Muscle of back (tissue), 3 donors: ENCODE measurements at regions not wholly inside any gene's neighbourhood (a gene's known extent, or its start where the extent isn't known, plus 50 kb on each side); places are given as distances from the start of the nearest gene placed in this dataset.

Experiments used
- DNase-seq, 3 donors: peaks; one replicate each; pipeline versions ENCODE4 v3.0.0 to v3.0.0-alpha.2; 2013

DNA sequence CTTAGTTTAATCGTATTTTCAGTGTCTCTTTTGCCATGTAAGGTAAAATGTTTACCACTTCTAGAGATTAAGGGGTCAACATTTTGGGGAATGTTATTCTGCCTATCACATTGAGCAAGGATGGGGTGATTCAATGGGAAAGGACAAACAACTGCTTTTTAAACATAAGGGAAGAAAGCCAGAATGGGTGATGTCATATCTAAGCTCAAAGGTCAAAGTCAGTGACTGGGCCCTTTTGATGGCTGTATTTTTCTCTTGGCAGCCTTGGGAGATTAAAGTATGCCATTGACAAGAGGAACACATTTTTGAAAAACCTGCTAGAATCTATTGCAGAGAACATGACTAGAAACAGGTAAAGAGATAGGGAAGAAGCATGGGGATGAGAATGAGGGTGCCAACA lies 477.3 kb upstream of the IRAK1BP1 start:
- no peak for DNase-seq

GRCh38 chr6:78397499-78397898 lies 469.9 kb upstream of the IRAK1BP1 start:
- no peak for DNase-seq

- DNase-seq, result no peak
Observed at GRCh38 chr6:78398292-78398691, 469.1 kb upstream of the IRAK1BP1 start.

DNA sequence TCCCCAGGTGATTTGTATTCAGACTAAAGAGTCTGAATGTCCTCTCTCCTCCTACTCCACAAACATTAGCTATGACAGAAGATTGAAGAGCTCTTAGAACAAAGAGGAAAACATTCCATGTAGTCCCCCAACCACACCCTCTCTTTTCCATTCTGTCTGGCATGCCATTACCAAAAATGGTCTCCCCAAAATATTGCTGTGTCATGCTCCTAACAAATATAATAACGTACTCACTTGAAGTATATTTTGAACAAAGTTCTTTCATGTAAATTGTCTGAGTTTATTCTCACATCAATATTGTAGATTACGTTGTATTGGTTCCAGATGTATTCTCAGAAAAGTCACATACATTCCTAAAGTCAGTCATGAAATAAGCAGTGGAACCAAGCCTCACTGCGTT lies 467.3 kb upstream of the IRAK1BP1 start:
- no peak for DNase-seq

DNA sequence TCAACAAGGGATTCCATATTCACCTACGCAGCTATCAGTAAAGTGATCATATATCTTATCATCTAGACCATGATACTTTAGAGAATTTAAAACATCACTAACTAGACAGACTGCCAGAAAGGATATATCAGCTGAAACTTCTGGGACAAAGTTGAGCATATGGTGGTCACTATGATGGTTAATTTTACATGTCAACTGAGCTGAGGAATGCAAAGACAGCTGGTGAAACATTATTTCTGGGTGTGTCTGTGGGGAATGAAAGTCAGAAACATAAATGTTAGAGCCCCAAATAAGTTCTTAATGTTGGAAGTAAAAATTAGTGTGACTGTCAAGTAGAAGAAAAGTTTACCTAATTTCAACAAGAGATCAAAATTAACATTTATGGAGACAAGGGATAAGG lies 440.0 kb upstream of the IRAK1BP1 start:
- DNase-seq, result no peak

DNA sequence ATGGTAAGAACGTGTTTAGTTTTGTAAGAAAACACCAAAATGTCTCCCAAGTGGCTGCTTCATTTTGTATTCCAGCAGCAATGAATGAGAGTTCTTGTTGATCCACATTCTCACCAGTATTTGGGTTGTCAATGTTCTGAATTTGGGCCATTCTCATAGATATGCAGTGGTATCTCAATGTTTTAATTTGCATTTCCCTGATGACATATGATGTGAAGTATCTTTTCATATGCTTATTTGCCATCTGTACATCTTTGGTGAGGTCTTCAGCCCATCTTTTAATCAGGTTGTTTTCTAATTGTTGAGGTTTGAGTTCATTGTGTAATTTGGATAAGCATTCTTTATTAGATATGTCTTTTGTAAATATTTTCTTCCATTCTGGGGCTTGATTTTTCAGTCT lies 436.8 kb upstream of the IRAK1BP1 start:
- DNase-seq, result no peak

GRCh38 chr6:78435671-78436070 lies 431.7 kb upstream of the IRAK1BP1 start:
- DNase-seq, result no peak

GRCh38 chr6:78436335-78436734 lies 431.0 kb upstream of the IRAK1BP1 start:
- no peak for DNase-seq

GRCh38 chr6:78438135-78438534 lies 429.2 kb upstream of the IRAK1BP1 start:
- DNase-seq, result no peak

DNA sequence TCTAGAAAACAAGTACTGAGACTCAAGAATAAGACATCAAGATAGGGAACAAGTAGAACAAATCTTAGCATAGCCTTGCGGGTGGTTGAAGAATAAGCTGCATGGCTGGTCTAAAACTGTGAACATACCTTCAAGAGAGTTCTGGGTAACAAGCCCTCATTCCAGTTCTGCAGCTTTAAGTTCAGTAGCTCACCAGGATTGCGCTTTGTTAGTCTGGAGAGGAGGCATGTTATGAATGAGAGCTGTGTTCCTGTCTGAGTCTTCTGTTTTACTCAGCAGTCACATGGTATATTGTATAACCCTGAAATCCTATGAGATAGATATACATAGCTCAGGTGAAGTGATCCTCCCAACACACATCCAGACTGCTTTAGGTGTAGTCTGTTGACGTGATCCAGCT lies 406.6 kb upstream of the IRAK1BP1 start:
- no peak for DNase-seq

- no peak for DNase-seq
Observed at GRCh38 chr6:78462728-78463127, 404.6 kb upstream of the IRAK1BP1 start.

DNA sequence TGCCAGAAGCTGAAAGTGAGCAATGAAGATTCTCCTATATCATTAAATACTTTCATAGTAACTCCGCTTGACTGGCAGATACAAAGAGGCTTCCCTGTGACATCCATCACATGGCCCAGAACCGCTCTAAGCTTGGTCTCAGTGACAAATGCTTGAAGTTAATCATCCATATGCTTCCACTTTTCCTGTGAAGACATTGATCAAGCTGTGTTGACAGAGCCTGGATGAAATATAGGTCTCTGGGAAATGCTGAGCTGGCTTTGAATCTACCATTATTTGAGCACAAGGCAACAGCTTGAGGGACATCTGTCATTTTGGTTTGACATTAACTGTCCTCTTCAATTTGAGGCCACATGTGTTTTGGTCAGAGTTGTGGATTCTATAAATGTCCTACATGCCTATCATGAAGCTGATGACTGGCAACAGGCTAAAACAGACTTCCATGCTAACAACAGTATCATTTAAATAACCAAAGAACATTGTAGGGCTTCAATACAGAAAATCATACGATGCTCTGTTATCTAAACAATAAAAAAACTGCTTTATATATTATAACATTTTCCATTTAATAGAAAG lies 402.2 kb upstream of the IRAK1BP1 start:
- peak in 1 of 3 donors; percentile 1 for DNase-seq

DNA sequence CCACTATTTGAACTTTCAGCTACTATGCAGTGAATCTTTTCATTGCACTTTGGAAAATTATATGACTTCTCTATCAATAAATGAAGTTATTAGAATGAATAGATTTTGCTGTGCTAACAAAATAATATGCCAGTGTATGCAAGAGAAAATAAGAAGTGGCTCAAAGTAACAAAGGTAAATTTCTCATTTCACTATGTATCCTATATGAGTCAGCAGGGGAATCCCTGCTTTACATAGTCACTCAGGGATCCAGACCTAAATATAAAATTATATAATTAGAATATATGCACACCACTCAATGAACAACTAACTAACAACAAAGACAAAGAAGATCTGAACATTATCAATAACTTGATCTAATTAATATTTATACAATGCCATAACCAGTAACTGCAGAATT lies 390.8 kb upstream of the IRAK1BP1 start:
- DNase-seq, result no peak

- no peak for DNase-seq
Observed at GRCh38 chr6:78482801-78483552, 384.4 kb upstream of the IRAK1BP1 start.

DNA sequence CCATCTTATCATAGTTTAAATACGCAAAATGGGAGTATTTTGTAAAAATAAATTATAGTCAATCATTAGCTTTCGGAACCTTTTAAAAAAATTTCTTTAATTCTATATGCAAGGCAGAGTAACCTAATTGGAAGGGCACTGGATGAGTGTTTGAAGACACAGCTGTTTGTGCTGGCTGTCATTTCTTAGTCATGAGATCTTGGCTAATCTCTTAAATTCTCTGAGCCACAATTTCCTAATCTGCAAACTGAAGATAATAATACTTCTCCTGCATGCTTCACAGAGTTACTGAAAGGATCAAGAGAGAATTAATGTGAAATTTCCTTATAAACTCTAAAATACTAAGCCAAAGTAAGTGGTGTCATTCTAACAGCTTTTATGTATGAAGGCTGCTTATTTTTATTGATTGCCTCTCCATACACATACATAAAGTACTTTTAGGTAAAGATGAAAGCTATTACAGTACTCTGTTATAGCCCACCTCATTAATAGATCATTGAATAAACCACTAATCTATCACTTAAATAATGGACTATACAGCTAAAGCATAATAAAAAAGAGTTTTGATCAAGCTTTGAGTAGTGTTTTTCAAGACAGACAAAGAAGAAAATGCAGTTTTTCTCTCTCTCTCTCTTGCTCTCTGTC lies 383.7 kb upstream of the IRAK1BP1 start:
- DNase-seq, result no peak

DNA sequence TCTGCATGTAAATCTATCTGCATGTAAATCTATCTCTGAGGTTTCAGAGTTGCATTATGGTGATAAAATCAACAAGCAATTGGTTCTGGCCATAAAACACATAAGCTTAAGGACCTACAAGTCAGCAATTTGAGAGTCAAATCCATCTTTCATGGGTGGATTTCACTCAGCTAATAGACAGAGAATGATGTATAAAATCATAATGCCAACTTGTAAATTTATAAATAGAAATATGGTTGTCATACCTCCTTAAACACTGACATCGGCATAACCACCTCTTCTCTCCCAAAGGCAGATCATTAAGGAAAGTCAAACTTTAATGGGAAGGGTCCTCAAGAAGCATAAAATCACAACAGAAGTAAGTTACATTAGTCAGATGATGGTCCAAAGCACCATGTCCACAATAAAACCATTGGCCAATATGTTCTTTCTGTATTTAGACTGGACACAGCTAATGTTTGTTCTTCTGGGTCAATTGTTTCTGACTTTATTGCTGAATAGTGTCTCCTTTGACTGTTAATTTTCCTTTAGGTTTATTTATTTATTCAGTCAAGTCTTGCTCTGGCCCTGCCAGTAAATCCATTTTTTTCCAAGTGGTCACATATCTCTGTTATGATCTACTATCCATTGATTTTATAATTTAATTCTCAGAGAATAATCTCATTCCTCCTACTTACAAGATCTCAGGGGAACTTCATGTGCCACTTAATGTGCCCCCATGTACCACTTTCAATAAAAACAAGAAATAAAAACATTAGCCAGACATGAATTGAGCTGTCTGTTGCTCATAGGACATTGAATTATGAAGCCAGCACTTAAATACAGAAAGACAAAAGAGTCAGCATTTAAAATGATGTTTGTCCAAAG lies 382.9 kb upstream of the IRAK1BP1 start:
- no peak for DNase-seq

GRCh38 chr6:78487401-78487800 lies 379.9 kb upstream of the IRAK1BP1 start:
- DNase-seq, result no peak

DNA sequence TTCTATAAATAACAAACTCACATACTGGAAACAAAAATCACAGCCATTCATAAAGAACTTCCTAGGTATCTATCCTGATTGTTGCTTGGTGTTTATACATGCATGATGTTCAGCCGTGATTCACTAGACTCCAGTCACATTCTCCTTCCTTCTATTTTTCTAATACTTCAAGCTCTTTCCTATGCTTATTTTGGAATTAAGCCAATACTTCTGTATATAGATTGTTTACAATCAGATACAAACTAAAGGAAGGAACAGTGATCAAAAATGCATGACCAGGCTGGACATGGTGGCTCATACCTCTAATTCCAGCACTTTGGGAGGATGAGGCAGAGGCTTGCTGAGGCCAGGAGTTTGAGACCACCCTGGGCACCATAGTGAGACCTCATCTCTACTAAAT lies 377.5 kb upstream of the IRAK1BP1 start:
- DNase-seq, result no peak

DNA sequence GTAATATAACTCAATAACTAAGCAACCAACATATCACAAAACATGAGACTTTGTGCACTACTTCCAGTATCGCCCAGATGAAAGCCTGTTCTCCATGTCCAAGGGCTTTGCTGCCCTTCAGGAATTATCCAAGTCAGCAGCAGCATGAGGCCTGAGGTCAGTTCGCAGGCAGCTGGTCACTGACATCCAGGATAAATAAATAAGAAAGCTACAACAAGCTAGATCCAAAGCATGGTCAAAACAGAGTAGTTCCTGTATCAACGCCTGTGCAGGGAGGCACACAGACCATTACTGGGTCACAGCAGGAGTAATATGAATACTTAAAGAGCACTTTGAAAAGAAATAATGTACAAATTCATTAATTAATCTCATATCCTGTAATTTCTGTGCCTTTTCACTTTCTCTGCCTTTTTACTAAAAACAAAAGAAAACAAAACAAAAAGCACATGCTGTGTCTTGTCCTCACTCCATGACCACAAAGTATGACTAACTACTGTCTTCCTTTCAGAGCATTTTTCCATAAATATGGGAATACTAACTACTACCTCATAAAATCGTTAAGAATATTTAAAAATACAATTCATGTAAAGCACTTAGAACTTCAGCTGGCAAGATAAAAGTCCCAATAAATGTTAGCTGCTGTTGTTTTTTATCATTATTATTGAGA lies 374.9 kb upstream of the IRAK1BP1 start:
- DNase-seq, result no peak

GRCh38 chr6:78500299-78501089 lies 366.9 kb upstream of the IRAK1BP1 start:
- no peak for DNase-seq

- no peak for DNase-seq
Observed at GRCh38 chr6:78502386-78502887, 364.9 kb upstream of the IRAK1BP1 start.
